Superior temporal gyrus (tissue), 1 donor: ENCODE measurements at regions not wholly inside any gene's neighbourhood (a gene's known extent, or its start where the extent isn't known, plus 50 kb on each side); places are given as distances from the start of the nearest gene placed in this dataset.
A peak's percentile ranks its signal among the peaks of the same experiment; 100 is the strongest.

ENCODE experiments used
- DNase-seq: peaks from one replicate; pipeline ENCODE4 v3.0.0-alpha.2; 2016; ENCODE audit errors: extremely low spot score

DNA sequence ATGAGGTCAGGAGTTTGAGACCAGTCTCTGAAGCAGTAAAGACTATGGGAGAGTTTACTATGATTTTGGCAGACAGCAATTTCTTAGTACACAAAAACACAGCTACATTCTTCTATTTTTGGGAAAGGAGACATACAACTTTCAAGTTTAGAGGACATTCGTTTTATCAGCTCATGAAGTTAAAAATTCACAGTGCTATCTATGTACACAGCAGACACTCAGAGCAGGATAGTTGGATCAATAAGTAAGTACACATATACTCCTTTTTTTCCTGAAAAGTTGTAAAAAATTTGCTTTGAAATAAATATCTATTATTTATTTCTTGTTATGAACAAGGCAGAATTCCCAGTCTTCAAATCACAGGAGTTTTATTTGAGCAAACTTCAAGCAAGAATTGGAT lies 159.7 kb downstream of the SERPINI1 start:
- no peak for DNase-seq

- DNase-seq, result no peak
Observed at GRCh38 chr3:167892205-167892604, 156.7 kb downstream of the SERPINI1 start.

- no peak for DNase-seq
Observed at GRCh38 chr3:167887096-167887495, 151.6 kb downstream of the SERPINI1 start.

GRCh38 chr3:167886690-167887089 lies 151.2 kb downstream of the SERPINI1 start:
- no peak for DNase-seq

DNA sequence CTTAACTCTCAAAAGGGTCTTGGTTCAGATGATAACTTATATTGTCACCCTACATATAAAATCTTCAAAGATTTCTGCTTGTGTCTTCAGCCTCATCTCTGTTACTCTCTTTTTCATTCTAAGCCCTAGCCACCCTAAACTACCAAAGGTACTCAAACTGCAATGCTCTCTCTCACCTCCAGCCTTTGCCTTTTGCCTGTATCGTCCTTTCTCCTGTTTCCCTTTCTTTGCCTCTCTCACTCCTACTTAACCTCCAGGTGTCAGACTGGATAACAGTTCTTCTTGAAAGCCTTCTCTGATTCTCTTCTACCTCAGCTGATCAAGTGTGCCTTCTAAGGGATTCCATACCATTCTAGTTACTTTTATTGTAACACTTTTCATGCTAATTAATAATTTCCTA lies 149.8 kb downstream of the SERPINI1 start:
- DNase-seq, result no peak

GRCh38 chr3:167884481-167884880 lies 149.0 kb downstream of the SERPINI1 start:
- no peak for DNase-seq

DNA sequence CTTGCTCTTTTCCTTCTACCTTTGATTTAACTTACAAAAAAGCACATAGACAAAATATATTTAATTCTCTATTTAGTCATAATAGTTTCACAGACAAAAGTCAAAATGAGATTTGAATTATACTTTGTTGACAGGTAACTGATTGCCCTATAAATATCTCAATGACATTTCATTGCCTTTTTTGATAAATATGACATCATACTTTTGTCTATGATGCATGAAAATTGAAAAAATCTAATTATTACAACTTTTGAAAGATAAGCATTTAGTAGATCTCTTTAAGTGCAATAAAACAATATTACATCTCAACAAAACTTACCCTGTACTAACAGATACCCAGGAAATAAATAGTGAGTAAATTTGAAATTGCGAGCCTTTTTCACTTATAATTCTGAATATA lies 147.9 kb downstream of the SERPINI1 start:
- DNase-seq, result no peak

GRCh38 chr3:167882057-167882667 lies 146.6 kb downstream of the SERPINI1 start:
- DNase-seq, result peak; percentile 90

GRCh38 chr3:167880183-167880582 lies 144.7 kb downstream of the SERPINI1 start:
- no peak for DNase-seq

GRCh38 chr3:167876620-167877281 lies 141.2 kb downstream of the SERPINI1 start:
- no peak for DNase-seq
